ENCODE measurements at regions not wholly inside any gene's neighbourhood (a gene's known extent, or its start where the extent isn't known, plus 50 kb on each side); places are given as distances from the start of the nearest gene placed in this dataset.

GRCh38 chr1:30399026-30399425 lies 324.4 kb downstream of the MATN1 start:
- DNase-seq (ENCODE audit: low read depth, low spot score) = no peak
- Histone ChIP-seq H3K4me3 (ENCODE audit: low read length) (no peak overlapping the region), H3K4me1 (ENCODE audit: control insufficient read depth, insufficient read depth, low read length) (no peaks in the 10 kb centered on the region), H3K27ac (ENCODE audit: low read length) (no peak overlapping the region), H3K27me3 (ENCODE audit: control insufficient read depth, insufficient read depth, low read length) (no peaks in the 10 kb centered on the region), H3K9me3 (ENCODE audit: control insufficient read depth, insufficient read depth, low read length) (no peaks in the 10 kb centered on the region; the same call in 1 of the 2 replicates), H3K36me3 (ENCODE audit: control insufficient read depth, insufficient read depth, low read length) (no peaks in the 10 kb centered on the region)
- no CpG with 5 or more reads among the region's 7 CpGs for WGBS (ENCODE audit: insufficient coverage, insufficient read length)

GRCh38 chr1:30397576-30397975 lies 325.8 kb downstream of the MATN1 start:
- no CpG with 5 or more reads among the region's 6 CpGs for WGBS (ENCODE audit: insufficient coverage, insufficient read length)
- H3K36me3 ChIP-seq (ENCODE audit: control insufficient read depth, insufficient read depth, low read length) = no peaks in the 10 kb centered on the region

GRCh38 chr1:30395631-30396030 lies 327.8 kb downstream of the MATN1 start:
- WGBS (ENCODE audit: insufficient coverage, insufficient read length) = no CpG with 5 or more reads among the region's 2 CpGs
- no peak overlapping the region for H3K4me3 ChIP-seq (ENCODE audit: low read length)
- H3K4me1 ChIP-seq (ENCODE audit: control insufficient read depth, insufficient read depth, low read length) = no peaks in the 10 kb centered on the region
- DNase-seq (ENCODE audit: low read depth, low spot score) = no peak
- no peaks in the 10 kb centered on the region for H3K36me3 ChIP-seq (ENCODE audit: control insufficient read depth, insufficient read depth, low read length)
- H3K27ac ChIP-seq (ENCODE audit: low read length) = no peak overlapping the region
- H3K9me3 ChIP-seq (ENCODE audit: control insufficient read depth, insufficient read depth, low read length) = no peaks in the 10 kb centered on the region; the same call in 1 of the 2 replicates
- H3K27me3 ChIP-seq (ENCODE audit: control insufficient read depth, insufficient read depth, low read length) = no peaks in the 10 kb centered on the region

More at GRCh38 chr1:30397576-30397975, 325.8 kb downstream of the MATN1 start:
- Histone ChIP-seq H3K4me1 (ENCODE audit: control insufficient read depth, insufficient read depth, low read length) (no peaks in the 10 kb centered on the region), H3K27me3 (ENCODE audit: control insufficient read depth, insufficient read depth, low read length) (no peaks in the 10 kb centered on the region), H3K9me3 (ENCODE audit: control insufficient read depth, insufficient read depth, low read length) (no peaks in the 10 kb centered on the region; the same call in 1 of the 2 replicates), H3K27ac (ENCODE audit: low read length) (no peak overlapping the region), H3K4me3 (ENCODE audit: low read length) (no peak overlapping the region)
- no peak for DNase-seq (ENCODE audit: low read depth, low spot score)

GRCh38 chr1:30388386-30388785 lies 335.0 kb downstream of the MATN1 start:
- H3K4me1 ChIP-seq (ENCODE audit: control insufficient read depth, insufficient read depth, low read length) = no peaks in the 10 kb centered on the region
- no CpG with 5 or more reads among the region's 4 CpGs for whole genome bisulfite sequencing (ENCODE audit: insufficient coverage, insufficient read length)
- H3K4me3 ChIP-seq (ENCODE audit: low read length) = no peak overlapping the region
- H3K9me3 ChIP-seq (ENCODE audit: control insufficient read depth, insufficient read depth, low read length) = no peaks in the 10 kb centered on the region
- H3K36me3 ChIP-seq (ENCODE audit: control insufficient read depth, insufficient read depth, low read length) = no peaks in the 10 kb centered on the region
- no peaks in the 10 kb centered on the region for H3K27me3 ChIP-seq (ENCODE audit: control insufficient read depth, insufficient read depth, low read length)
- no peak for DNase-seq (ENCODE audit: low read depth, low spot score)
- no peak overlapping the region for H3K27ac ChIP-seq (ENCODE audit: low read length)

GRCh38 chr1:30386156-30386926 lies 337.0 kb downstream of the MATN1 start:
- Histone ChIP-seq H3K4me1 (ENCODE audit: control insufficient read depth, insufficient read depth, low read length) (no peaks in the 10 kb centered on the region), H3K27me3 (ENCODE audit: control insufficient read depth, insufficient read depth, low read length) (no peaks in the 10 kb centered on the region), H3K27ac (ENCODE audit: low read length) (no peak overlapping the region), H3K4me3 (ENCODE audit: low read length) (no peak overlapping the region), H3K36me3 (ENCODE audit: control insufficient read depth, insufficient read depth, low read length) (no peaks in the 10 kb centered on the region), H3K9me3 (ENCODE audit: control insufficient read depth, insufficient read depth, low read length) (no peaks in the 10 kb centered on the region)
- DNase-seq (ENCODE audit: low read depth, low spot score) = no peak
- no CpG with 5 or more reads among the region's 17 CpGs for WGBS (ENCODE audit: insufficient coverage, insufficient read length)

- DNase-seq (ENCODE audit: low read depth, low spot score) = no peak
- H3K36me3 ChIP-seq (ENCODE audit: control insufficient read depth, insufficient read depth, low read length) = no peaks in the 10 kb centered on the region
- no peak overlapping the region for H3K27ac ChIP-seq (ENCODE audit: low read length)
- WGBS (ENCODE audit: insufficient coverage, insufficient read length) = no CpG with 5 or more reads among the region's 17 CpGs
- no peak overlapping the region for H3K4me3 ChIP-seq (ENCODE audit: low read length)
- H3K9me3 ChIP-seq (ENCODE audit: control insufficient read depth, insufficient read depth, low read length) = no peaks in the 10 kb centered on the region
- H3K4me1 ChIP-seq (ENCODE audit: control insufficient read depth, insufficient read depth, low read length) = no peaks in the 10 kb centered on the region
- H3K27me3 ChIP-seq (ENCODE audit: control insufficient read depth, insufficient read depth, low read length) = no peaks in the 10 kb centered on the region
These were observed 338.0 kb downstream of the MATN1 start for GRCh38 chr1:30385246-30385995.

- DNase-seq (ENCODE audit: low read depth, low spot score) = no peak
- Histone ChIP-seq H3K36me3 (ENCODE audit: control insufficient read depth, insufficient read depth, low read length) (no peaks in the 10 kb centered on the region), H3K27me3 (ENCODE audit: control insufficient read depth, insufficient read depth, low read length) (no peaks in the 10 kb centered on the region), H3K4me3 (ENCODE audit: low read length) (no peak overlapping the region), H3K9me3 (ENCODE audit: control insufficient read depth, insufficient read depth, low read length) (no peaks in the 10 kb centered on the region), H3K27ac (ENCODE audit: low read length) (no peak overlapping the region), H3K4me1 (ENCODE audit: control insufficient read depth, insufficient read depth, low read length) (no peaks in the 10 kb centered on the region)
- WGBS (ENCODE audit: insufficient coverage, insufficient read length) = no CpG with 5 or more reads among the region's 10 CpGs
These were observed 338.8 kb downstream of the MATN1 start for GRCh38 chr1:30384286-30385245.

- no peaks in the 10 kb centered on the region for H3K9me3 ChIP-seq (ENCODE audit: control insufficient read depth, insufficient read depth, low read length)
- H3K4me3 ChIP-seq (ENCODE audit: low read length) = no peak overlapping the region
- H3K4me1 ChIP-seq (ENCODE audit: control insufficient read depth, insufficient read depth, low read length) = no peaks in the 10 kb centered on the region
- no peak for DNase-seq (ENCODE audit: low read depth, low spot score)
- H3K27me3 ChIP-seq (ENCODE audit: control insufficient read depth, insufficient read depth, low read length) = no peaks in the 10 kb centered on the region
- no peaks in the 10 kb centered on the region for H3K36me3 ChIP-seq (ENCODE audit: control insufficient read depth, insufficient read depth, low read length)
- H3K27ac ChIP-seq (ENCODE audit: low read length) = no peak overlapping the region
- WGBS (ENCODE audit: insufficient coverage, insufficient read length) = no CpG with 5 or more reads among the region's 12 CpGs
These were observed 340.1 kb downstream of the MATN1 start for GRCh38 chr1:30383221-30383711.

- Histone ChIP-seq H3K27me3 (ENCODE audit: control insufficient read depth, insufficient read depth, low read length) (no peaks in the 10 kb centered on the region), H3K27ac (ENCODE audit: low read length) (no peak overlapping the region), H3K9me3 (ENCODE audit: control insufficient read depth, insufficient read depth, low read length) (no peaks in the 10 kb centered on the region), H3K36me3 (ENCODE audit: control insufficient read depth, insufficient read depth, low read length) (no peaks in the 10 kb centered on the region), H3K4me1 (ENCODE audit: control insufficient read depth, insufficient read depth, low read length) (no peaks in the 10 kb centered on the region), H3K4me3 (ENCODE audit: low read length) (no peak overlapping the region)
- no CpG with 5 or more reads among the region's 2 CpGs for WGBS (ENCODE audit: insufficient coverage, insufficient read length)
- DNase-seq (ENCODE audit: low read depth, low spot score) = no peak
These were observed 340.9 kb downstream of the MATN1 start for GRCh38 chr1:30382496-30382895.
